GM12874 (cell line): ENCODE measurements at regions not wholly inside any gene's neighbourhood (a gene's known extent, or its start where the extent isn't known, plus 50 kb on each side); places are given as distances from the start of the nearest gene placed in this dataset.

Experiments
- CTCF ChIP-seq: IDR thresholded peaks from 2 replicates; pipeline ENCODE4 v1.5.1; 2011; ENCODE audit warnings: low read depth, mild to moderate bottlenecking, control low read depth, low read length, moderate library complexity; ENCODE audit not compliant: insufficient read depth

GRCh38 chr17:72580321-72581127 lies 459.7 kb downstream of the SOX9 start:
- TF ChIP-seq CTCF = no peak

GRCh38 chr17:72587156-72587555 lies 466.3 kb downstream of the SOX9 start:
- TF ChIP-seq CTCF = no peak

- no peak for TF ChIP-seq CTCF
Observed at GRCh38 chr17:72587773-72588511, 467.1 kb downstream of the SOX9 start.

- TF ChIP-seq CTCF = no peak
Observed at GRCh38 chr17:72588561-72588960, 467.7 kb downstream of the SOX9 start.

- TF ChIP-seq CTCF = no peak
Observed at GRCh38 chr17:72588961-72589360, 468.1 kb downstream of the SOX9 start.

GRCh38 chr17:72590382-72590781 lies 469.6 kb downstream of the SOX9 start:
- no peak for TF ChIP-seq CTCF

GRCh38 chr17:72590882-72591281 lies 470.1 kb downstream of the SOX9 start:
- no peak for TF ChIP-seq CTCF
